GM19395 (cell line): ENCODE measurements at regions not wholly inside any gene's neighbourhood (a gene's known extent, or its start where the extent isn't known, plus 50 kb on each side); places are given as distances from the start of the nearest gene placed in this dataset.
"Not testable (repeated sequence)": the region's sequence is repeated elsewhere in the genome, so short reads cannot be mapped to it uniquely, and the experiment has no call there.

ENCODE experiments used
- ATAC-seq: cut with Tn5 transposase; IDR thresholded peaks from one replicate; pipeline ENCODE4 v1.9.1; 2021; ENCODE audit warnings: mild to moderate bottlenecking, moderate library complexity; ENCODE audit not compliant: unreplicated experiment

DNA sequence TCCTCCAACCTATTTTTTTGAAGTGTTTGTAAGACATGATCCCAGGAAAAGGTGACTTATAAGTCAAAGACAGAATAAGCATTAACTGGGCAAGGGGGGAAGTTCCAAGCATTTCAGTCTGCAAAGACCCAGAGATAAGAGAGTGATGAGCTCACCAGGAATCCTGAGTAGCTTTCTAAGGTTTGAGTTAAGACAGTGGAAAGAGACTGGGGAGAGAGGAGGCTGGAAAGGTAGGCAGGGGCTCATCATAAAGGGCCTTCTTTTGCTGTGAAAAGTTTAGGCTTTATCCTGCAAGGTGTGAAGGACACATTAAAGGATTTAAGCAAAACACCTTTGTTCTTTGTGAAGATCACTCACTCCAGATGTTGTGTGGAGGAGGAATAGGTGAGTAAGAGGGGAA lies 438.8 kb downstream of the CHL1 start:
- ATAC-seq = no peak

GRCh38 chr3:643376-643775 lies 446.8 kb downstream of the CHL1 start:
- no peak for ATAC-seq

DNA sequence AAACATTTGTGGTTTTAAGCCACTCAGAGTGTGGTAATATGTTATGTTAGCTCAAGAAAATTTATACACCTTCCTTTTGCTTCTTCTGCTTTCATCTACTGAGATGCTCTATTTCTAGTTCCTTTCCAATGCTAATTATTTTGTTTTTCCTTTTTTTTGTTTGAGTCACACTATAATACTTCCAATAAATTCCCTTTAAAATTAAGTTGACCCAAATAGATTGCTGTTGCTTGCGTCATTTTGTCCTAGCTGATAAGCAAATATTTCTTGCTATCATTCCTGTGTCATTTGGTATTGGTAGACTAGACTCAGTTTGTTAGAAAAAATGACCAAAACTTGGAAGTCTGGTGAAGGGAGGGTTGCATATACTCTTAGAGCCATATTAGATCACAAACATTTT lies 437.0 kb upstream of the CNTN6 start:
- no peak for ATAC-seq

DNA sequence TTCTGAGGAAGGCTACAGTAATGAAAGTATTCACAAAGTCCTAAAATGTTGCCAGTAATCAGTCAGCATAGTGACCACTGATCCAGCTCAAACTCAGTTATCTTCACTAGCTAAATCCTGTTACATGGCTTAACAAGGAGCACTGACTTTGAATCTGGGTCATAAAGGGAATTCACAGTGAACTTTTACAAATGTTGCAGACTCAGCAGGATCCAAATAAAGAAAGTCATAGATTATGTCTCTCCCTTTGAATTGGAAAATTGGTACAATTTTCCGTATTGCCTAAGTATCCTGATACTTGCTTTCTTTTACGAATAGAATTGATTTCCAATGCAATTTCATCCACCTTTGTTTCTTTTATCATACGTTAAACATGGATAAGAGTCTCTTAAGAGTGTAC lies 431.5 kb upstream of the CNTN6 start:
- ATAC-seq = no peak

DNA sequence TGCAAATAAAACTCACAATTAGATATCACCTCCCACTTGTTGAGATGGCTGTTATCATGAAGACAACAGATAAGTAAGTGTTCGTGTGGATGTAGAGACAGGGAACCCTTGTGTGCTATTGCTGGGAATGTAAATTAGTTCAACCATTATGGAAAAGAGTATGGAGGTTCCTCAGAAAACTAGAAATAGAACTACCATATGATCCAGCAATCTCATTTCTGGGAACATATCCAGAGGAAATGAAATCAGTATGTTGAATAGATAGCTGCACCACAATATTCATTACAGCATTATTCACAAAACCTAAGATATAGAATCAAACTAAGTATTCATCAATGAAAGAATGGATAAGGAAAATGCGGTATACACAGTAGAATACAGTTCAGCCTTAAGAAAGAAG lies 418.7 kb upstream of the CNTN6 start:
- ATAC-seq = no peak

DNA sequence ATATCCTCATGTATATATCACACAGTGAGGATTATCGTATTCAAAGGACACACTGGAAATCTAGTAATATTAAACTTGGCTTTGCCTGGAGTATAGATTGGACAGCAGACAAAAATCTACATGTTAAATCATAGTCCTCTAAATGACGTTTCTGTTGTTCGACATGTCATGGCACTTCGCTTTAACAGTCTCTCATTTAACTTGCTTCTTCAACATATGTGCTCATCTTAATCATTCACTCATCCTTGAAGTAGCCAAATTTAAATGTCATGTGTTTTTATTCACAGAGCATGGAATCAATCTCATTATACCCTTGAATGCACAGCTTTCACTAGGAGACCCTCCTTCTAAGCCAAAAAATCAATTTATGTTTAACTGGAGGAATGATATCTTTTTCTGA lies 417.0 kb upstream of the CNTN6 start:
- ATAC-seq = no peak

- ATAC-seq = no peak
These were observed 409.1 kb upstream of the CNTN6 start for GRCh38 chr3:683770-684169.

- ATAC-seq = no peak
These were observed 402.1 kb upstream of the CNTN6 start for GRCh38 chr3:690770-691169.

DNA sequence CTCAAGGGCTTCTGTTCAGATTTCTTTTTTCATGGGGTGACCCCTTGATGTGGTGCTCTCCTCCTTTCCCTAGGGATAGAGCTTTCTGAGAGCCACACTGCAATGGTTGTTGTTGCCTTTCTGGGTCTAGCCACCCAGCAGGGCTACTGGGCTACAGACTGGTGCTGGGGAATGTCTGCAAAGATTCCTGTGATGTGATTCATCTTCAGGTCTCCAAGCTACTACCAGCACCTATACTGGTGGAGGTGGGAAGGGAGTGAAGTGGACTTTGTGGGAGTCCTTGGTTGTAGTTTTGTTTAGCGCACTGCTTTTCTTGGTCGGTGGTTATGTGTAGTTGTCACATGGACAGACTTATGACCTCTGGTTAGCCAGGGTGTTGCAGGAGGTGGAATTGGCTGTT lies 392.3 kb upstream of the CNTN6 start:
- ATAC-seq = no peak

- no peak for ATAC-seq
These were observed 385.8 kb upstream of the CNTN6 start for GRCh38 chr3:707041-707440.

DNA sequence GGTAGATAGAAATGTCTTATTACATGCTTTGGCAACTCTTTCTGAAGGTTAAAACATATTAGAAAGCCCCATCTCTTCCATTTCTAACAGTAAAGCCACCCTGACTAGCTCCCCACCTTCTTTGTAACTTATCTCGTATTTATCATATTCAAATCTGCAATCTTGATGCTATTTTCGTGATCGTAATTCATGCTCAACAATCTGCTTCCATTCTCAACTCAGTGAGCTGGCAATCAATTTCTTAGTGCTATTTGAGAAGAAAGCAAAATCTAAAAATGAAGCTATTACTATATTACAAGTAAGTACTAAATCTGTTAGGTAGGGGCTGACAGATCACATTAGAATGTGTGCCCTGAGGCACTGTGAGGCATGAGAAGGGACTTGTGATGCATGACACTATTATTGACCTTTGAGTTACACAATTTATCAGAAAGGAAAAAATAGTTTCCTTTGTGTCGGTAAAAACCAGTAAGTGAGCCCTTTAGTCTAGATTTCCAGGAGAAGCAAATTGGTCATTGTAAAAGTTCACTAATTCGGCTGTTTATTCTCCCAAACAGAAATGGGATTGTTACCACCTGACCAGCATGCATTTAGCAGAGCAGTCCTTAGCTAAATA lies 379.7 kb upstream of the CNTN6 start:
- no peak for ATAC-seq

GRCh38 chr3:713947-714620 lies 378.7 kb upstream of the CNTN6 start:
- no peak for ATAC-seq

DNA sequence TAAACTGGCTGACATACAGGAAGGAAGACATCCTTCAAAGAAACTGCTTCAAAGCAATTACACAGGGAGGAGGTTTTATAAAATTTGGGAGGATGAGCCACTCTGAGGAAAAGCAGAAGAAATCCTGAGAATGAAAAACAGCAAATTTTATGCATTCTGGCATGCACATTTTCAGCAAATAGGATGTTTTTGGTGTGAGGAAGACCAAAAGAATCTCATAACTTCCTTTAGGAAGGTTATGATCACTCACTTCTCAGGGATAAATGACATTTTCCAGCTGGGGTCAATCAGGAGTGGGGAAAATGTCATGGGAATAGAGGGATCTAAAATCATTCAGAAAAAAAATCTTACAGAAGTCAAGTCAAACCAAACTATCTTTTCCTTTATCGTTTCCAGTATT lies 371.7 kb upstream of the CNTN6 start:
- no peak for ATAC-seq

DNA sequence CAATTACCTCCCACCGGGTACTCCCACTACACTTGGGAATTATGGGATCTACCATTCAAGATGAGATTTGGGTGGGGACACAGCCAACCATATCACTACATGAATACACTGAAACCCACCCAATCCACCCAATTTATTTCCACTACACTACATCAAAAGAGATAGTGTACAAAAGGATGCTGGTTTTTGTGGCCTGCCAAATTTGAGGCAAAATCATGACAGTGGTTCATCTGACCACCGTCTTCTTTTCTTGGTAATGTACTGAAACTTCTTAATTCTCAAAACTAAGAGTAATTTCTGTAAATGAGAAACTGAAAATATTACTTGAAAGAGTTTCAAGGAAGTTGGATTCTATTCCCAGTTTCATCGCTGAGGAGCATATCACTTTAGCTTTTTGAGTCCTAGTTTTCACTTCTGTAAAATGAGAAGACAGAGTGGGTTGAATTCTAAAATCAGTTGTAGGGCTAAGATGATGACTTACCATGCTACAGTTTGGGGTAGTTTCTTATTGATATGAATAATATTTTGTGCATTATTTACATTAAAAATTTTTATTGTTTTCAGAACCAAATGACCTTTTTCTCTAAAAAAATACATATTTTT lies 360.4 kb upstream of the CNTN6 start:
- no peak for ATAC-seq

DNA sequence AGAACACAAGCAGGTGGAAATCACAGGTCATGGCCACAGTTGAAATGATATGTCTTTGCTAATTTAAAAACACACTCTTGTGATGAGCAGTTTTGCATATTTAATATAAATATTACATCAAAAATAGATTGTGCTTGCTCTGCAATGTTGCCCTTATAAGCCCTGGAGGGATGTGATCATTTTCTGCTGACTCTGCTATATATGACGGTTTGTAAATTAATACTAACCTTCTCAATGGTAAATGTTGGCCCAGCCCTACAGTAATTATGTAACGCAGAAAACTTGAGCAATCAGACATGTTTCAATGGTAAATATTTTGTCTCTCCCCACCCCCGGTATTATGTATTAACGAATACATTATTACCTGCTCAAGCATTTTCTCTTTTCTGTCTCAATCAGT lies 359.5 kb upstream of the CNTN6 start:
- no peak for ATAC-seq

GRCh38 chr3:757711-758110 lies 335.1 kb upstream of the CNTN6 start:
- ATAC-seq = no peak

- ATAC-seq = no peak
These were observed 333.7 kb upstream of the CNTN6 start for GRCh38 chr3:759106-759505.

- not testable (repeated sequence) for ATAC-seq
These were observed 319.4 kb upstream of the CNTN6 start for GRCh38 chr3:773433-773832.

DNA sequence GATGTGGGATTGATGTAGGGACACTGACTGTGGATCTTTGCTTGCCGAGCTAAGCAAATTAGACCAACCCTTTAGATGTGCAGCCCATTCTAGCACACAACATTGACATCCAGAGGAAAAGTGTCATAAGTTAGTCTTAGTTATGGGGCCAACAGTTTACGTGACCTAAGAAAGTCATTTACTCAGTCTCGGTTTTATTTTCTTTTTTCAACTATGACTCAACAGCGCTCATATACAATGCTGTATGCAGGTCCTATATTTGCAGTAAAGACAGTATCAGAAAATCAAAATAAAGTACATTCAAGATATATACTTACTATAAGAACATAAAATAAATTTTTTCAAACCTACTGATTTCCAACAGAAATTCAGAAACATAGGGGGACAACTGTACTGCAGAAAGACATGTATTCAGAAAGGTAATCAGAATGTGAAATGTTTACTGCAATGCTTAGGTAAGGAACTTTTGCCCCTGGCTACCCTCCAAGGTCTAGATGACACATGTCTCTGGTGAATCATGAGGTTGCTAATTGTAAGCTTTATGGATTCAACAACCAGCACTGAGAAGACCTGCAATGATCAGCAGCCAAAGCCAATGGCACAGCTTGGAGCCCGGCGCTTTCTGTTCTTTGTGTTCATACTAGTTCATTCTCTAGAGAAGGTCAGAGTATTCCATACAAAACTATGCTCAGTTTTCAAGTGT lies 317.5 kb upstream of the CNTN6 start:
- no peak for ATAC-seq

- no peak for ATAC-seq
These were observed 312.3 kb upstream of the CNTN6 start for GRCh38 chr3:780505-780904.

DNA sequence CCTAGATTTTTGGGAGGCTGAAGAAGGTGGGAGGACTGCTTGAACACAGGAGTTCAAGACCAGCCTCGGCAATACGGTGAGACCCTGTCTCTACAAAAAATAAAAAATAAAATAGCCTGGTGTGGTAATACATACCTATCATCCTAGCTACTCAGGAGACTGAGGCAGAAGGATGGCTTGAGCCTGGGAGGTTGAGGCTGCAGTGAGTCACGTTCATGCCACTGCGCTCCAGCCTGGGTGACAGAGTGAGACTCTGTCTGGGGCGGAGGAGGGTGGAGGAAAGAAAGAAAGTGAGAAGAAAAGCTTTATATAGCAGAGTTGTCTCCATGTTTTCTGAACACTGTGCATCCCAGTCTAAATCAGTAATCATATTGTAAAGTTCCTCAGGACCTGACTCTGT lies 301.4 kb upstream of the CNTN6 start:
- ATAC-seq = no peak

- no peak for ATAC-seq
These were observed 300.2 kb upstream of the CNTN6 start for GRCh38 chr3:792630-793029.
